Peyer's patch (tissue), 4 donors: ENCODE measurements at regions not wholly inside any gene's neighbourhood (a gene's known extent, or its start where the extent isn't known, plus 50 kb on each side); places are given as distances from the start of the nearest gene placed in this dataset.

Experiments
- DNase-seq, 3 donors: peaks; one replicate each; pipeline ENCODE4 v3.0.0-alpha.2; 2017 to 2019
- H3K27ac ChIP-seq, 4 donors: fragments of 200-600 bp; sonication (generic); one replicate each; pipeline ENCODE4 v1.5.1; 2016 to 2019
- H3K27me3 ChIP-seq, 2 donors: fragments of 200-600 bp; sonication (generic); one replicate each; pipeline ENCODE4 v1.5.1; 2019
- H3K36me3 ChIP-seq, 3 donors: fragments of 200-600 bp; sonication (generic); one replicate each; pipeline ENCODE4 v1.5.1; 2016 to 2019
- H3K4me1 ChIP-seq, 4 donors: fragments of 200-600 bp; sonication (generic); one replicate each; pipeline ENCODE4 v1.5.1; 2016 to 2019
- H3K4me3 ChIP-seq, 4 donors: fragments of 200-600 bp; sonication (generic); 1 replicate in 3 of 4; 2 replicates in 1 of 4; pipeline ENCODE4 v1.5.1; 2016 to 2019; ENCODE audit warnings: mild to moderate bottlenecking in 1 of 4
- H3K9me3 ChIP-seq, 4 donors: fragments of 200-600 bp; sonication (generic); one replicate each; pipeline ENCODE4 v1.5.1; 2016 to 2019; ENCODE audit warnings: mild to moderate bottlenecking in 1 of 4
- POLR2A ChIP-seq, 2 donors: fragments of 450-650 bp; IDR thresholded peaks; one replicate each; pipeline ENCODE4 v1.5.1; 2017; ENCODE audit warnings: antibody characterized with exemption in 2 of 2, mild to moderate bottlenecking in 2 of 2, moderate library complexity in 2 of 2
- TF ChIP-seq, protein P1 (sequence below), 6 experiments: fragments of 450-650 bp in 4 of 6; fragments of 200-600 bp in 2 of 6; sonication (generic) in 1 of 6; IDR thresholded peaks; one replicate each; pipeline ENCODE4 v1.5.1; 2017 to 2019; ENCODE audit warnings: antibody characterized with exemption in 6 of 6, mild to moderate bottlenecking in 3 of 6, moderate library complexity in 1 of 6

DNA sequence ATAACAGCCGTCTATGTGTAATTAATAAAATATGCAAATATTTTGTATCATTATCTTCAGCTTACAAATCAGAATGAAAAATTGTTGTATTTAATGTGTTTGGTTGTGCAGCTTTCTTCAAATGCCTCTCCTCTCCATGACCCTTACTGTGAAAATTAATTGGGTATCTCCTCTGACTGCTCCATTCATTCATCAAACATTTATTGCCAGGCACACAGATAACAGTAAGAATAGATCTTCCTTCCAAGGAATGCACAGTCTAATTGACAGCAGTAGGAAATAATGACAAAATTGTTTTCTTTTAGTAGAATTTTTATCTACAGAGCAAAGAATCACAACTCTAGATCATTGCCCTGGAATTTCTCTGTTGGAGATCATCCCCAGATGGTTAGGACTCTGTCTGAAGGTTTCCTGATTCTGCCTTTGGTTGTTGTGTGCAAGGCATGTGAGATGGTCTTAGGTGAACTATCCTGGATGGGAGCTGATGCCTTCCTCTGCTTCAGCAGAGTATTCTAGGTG is 395.0 kb upstream of the FAT1 start:
- Histone ChIP-seq H3K27me3 (no peaks in the 10 kb centered on the region), H3K9me3 (no peaks in the 10 kb centered on the region), H3K36me3 (no peaks in the 10 kb centered on the region), H3K4me3 (no peak overlapping the region), H3K27ac (no peak overlapping the region), H3K4me1 (no peaks in the 10 kb centered on the region)
- TF ChIP-seq, protein P1, sequence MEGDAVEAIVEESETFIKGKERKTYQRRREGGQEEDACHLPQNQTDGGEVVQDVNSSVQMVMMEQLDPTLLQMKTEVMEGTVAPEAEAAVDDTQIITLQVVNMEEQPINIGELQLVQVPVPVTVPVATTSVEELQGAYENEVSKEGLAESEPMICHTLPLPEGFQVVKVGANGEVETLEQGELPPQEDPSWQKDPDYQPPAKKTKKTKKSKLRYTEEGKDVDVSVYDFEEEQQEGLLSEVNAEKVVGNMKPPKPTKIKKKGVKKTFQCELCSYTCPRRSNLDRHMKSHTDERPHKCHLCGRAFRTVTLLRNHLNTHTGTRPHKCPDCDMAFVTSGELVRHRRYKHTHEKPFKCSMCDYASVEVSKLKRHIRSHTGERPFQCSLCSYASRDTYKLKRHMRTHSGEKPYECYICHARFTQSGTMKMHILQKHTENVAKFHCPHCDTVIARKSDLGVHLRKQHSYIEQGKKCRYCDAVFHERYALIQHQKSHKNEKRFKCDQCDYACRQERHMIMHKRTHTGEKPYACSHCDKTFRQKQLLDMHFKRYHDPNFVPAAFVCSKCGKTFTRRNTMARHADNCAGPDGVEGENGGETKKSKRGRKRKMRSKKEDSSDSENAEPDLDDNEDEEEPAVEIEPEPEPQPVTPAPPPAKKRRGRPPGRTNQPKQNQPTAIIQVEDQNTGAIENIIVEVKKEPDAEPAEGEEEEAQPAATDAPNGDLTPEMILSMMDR (IDR thresholded peaks at IDR 0.05): no peak
- no peak for TF ChIP-seq POLR2A (IDR thresholded peaks at IDR 0.05)
- no peak for DNase-seq

DNA sequence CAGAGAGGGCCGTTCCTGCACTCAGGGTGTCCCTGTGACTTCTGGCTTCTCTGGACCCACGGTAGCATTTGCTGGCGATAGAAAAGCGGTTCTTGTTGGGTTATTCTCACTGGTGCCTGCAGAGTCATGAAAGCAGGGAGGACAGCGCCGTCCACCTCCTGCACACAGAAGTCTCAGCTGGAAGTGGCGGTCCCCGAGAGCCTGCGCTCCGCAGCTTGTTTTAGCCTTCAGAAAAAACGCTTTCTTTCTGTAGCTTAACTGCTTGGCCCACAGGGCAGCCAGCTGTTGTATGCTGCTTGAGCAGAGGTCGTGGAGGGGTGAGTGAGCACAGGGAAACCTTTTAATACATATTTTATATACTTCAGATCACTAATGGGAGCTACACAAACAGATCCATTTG is 400.7 kb upstream of the FAT1 start:
- Histone ChIP-seq H3K4me1 (no peaks in the 10 kb centered on the region), H3K27ac (no peak overlapping the region), H3K4me3 (no peak overlapping the region), H3K36me3 (no peaks in the 10 kb centered on the region), H3K9me3 (no peaks in the 10 kb centered on the region), H3K27me3 (no peaks in the 10 kb centered on the region)
- DNase-seq: no peak
- TF ChIP-seq POLR2A (IDR thresholded peaks at IDR 0.05): no peak
- TF ChIP-seq, protein P1 (IDR thresholded peaks at IDR 0.05): no peak

DNA sequence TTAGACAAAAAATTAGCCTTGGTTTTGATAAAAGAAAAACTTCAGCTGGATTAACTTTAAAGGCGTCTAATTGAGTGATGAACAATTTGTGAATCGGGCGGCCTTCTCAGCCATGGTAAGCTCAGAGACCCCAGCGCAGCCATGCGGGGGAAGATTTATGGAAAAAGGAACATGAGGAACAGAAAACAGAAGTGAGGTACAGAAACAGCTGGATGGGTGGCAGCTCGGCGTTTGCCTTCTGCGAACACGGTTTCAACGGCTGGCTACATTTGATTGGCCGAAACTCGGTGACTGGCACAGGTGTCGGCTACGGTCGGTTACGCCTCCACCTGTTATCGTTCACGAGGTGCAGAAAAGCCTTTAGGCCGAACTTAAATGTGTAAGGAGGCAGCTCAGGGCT is 401.4 kb upstream of the FAT1 start:
- Histone ChIP-seq H3K36me3 (no peaks in the 10 kb centered on the region), H3K4me3 (no peak overlapping the region), H3K9me3 (no peaks in the 10 kb centered on the region), H3K27me3 (no peaks in the 10 kb centered on the region), H3K4me1 (no peaks in the 10 kb centered on the region), H3K27ac (no peak overlapping the region)
- TF ChIP-seq, protein P1 (IDR thresholded peaks at IDR 0.05): no peak
- no peak for TF ChIP-seq POLR2A (IDR thresholded peaks at IDR 0.05)
- no peak for DNase-seq

DNA sequence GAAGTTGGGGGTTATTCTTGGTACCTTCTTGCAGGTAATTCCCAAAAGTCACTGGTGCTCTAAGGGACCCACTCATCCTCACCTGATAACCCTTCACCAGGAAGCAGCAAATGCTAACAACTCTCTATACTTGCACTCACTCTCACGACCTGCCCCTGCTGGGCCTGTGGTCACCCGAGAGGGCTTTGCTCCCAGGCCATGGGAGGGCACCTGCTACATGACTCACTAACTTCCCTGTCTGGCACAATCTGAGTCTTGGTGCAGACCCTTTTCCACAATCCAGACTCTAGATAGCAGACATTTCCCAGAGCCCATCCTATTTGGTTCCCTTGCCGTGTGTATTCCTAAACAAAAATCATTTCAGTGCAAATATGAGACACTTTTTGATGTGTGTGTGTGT is 403.8 kb upstream of the FAT1 start:
- no peak for DNase-seq
- TF ChIP-seq, protein P1 (IDR thresholded peaks at IDR 0.05): no peak
- TF ChIP-seq POLR2A (IDR thresholded peaks at IDR 0.05): no peak
- no peaks in the 10 kb centered on the region for H3K9me3 ChIP-seq
- no peaks in the 10 kb centered on the region for H3K36me3 ChIP-seq
- no peaks in the 10 kb centered on the region for H3K27me3 ChIP-seq
- H3K4me1 ChIP-seq: no peaks in the 10 kb centered on the region
- no peak overlapping the region for H3K27ac ChIP-seq
- H3K4me3 ChIP-seq: no peak overlapping the region

DNA sequence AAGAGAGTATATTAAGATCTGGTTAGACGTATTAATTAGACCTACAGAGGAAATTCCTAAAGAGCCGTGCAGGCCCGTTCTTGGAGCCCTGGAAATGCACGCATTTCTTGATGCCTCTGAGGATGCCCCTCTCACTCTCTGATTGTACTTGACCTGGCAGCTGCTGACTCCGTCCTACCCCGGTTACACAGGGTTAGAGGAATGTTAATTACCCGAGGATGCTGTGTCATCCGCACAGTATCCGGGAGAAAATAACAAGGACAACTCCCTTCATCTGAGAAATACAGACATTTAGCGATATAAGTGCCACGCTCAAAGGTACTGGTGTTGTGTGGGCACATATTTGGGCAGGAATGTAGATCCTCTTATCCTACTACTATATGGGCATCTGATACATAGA is 404.6 kb upstream of the FAT1 start:
- no peaks in the 10 kb centered on the region for H3K4me1 ChIP-seq
- no peak for DNase-seq

More for the DNA sequence above, 404.6 kb upstream of the FAT1 start:
- H3K36me3 ChIP-seq: no peaks in the 10 kb centered on the region
- no peak for TF ChIP-seq POLR2A (IDR thresholded peaks at IDR 0.05)
- TF ChIP-seq, protein P1 (IDR thresholded peaks at IDR 0.05): no peak
- no peaks in the 10 kb centered on the region for H3K9me3 ChIP-seq
- no peak overlapping the region for H3K27ac ChIP-seq
- no peaks in the 10 kb centered on the region for H3K27me3 ChIP-seq
- H3K4me3 ChIP-seq: no peak overlapping the region
